HG03045 (cell line): ENCODE measurements at regions not wholly inside any gene's neighbourhood (a gene's known extent, or its start where the extent isn't known, plus 50 kb on each side); places are given as distances from the start of the nearest gene placed in this dataset.
"Not testable (repeated sequence)": the region's sequence is repeated elsewhere in the genome, so short reads cannot be mapped to it uniquely, and the experiment has no call there.

ENCODE experiments used
- ATAC-seq: cut with Tn5 transposase; IDR thresholded peaks from one replicate; pipeline ENCODE4 v1.9.1; 2021; ENCODE audit warnings: mild to moderate bottlenecking, moderate library complexity; ENCODE audit not compliant: unreplicated experiment

DNA sequence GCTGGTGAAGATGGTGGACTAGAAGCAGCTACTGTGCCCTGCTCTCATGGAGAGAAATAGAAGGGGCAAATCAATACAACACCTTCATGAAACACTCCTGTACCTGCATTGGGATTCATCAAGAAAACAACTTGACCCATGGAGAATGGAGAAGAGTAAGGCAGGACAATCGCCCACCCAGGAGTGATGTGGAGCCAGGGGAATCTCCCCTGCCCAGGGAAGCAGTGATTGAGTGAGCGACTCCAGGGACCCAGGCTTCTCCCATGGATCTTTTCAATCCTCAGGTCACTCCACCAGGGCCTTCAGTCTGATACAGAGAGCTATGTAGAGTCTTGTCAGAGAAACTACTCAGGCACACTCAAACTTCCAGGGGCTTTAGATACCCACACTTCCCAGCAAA, 161.9 kb upstream of the DYRK2 start:
- ATAC-seq, result no peak

DNA sequence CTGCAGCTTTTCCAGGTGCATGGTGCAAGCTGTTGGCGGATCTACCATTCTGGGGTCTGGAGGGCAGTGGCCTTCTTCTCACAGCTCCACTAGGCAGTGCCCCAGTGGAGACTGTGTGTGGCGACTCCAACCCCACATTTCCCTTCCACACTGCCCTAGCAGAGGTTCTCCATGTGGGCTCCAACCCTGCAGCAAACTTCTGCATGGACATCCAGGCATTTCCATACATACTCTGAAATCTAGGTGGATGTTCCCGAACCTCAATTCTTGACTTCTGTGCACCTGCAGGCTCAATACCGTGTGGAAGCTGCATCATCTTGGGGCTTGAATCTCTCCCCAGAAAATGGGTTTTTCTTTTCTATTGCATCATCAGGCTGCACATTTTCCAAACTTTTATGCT, 160.2 kb upstream of the DYRK2 start:
- ATAC-seq, result not testable (repeated sequence)

DNA sequence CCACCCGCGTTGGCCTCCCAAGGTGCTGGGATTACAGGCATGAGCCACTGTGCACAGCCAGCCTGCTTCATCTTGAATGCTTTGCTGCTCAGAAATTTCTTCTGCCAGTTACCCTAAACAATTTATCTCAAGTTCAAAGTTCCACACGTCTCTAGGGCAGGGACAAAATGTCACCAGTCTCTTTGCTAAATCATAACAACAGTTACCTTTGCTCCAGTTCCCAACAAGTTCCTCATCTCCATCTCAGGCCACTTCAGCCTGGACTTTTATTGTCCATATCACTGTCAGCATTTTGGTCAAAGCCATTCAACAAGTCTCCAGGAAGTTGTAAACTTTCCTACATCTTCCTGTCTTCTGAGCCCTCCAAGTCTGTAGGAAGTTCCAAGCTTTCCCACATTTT, 159.5 kb upstream of the DYRK2 start:
- ATAC-seq, result no peak

DNA sequence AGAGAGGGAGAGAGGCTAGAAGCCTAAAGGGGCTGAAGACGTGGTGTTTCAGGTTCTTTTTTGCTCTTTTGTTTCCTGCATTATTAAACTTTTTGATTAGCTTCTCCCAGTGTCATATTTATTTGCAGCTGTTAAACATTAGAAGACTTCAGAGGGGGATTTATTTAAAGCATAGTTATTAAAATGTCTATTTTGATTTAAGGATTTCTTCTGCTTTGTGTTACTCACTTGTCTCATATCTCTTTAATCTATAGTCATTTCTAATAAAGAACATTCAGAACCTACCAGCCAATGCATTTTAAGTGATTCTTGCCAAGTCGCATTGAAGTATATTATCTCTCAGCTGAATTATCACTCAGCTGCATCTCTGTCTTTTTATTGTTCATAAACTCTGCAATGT, 152.0 kb upstream of the DYRK2 start:
- ATAC-seq, result no peak

DNA sequence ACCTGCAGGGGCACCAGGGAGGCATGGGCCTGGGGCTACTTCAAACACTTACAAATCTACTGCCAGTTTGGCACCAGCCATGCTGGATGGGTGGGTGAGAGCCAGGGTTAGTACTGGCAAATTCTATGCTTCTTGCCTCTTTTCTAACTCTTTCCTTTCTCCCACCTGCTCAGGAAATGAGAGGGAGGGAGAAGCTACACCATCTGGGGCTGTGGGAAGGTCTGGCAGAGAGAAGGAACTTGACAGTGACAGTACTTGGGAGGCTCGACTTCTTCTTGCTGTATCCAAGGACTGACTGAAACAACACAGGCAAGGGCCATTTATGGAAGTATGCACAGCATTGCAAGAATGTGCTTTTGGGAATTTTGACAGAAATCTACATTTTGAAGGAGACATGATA, 149.6 kb upstream of the DYRK2 start:
- no peak for ATAC-seq

DNA sequence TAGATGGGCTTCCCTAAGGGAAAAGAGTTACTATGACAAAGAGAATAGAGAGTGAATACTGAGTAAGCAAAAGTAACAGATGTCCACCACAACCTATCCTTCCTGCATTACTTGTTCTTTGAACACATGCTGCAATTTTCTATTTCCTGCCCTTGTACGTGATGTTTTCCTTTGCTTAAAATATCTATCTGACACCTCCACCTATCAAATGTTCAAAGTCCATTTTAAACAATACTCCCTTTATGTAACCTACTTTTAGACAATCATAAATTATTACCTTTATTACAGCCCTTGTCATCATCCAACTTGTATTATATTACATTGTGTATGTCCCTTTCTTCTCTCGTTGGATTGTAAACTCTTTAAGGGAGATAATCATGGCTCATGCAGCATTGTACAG, 147.2 kb upstream of the DYRK2 start:
- ATAC-seq, result no peak

DNA sequence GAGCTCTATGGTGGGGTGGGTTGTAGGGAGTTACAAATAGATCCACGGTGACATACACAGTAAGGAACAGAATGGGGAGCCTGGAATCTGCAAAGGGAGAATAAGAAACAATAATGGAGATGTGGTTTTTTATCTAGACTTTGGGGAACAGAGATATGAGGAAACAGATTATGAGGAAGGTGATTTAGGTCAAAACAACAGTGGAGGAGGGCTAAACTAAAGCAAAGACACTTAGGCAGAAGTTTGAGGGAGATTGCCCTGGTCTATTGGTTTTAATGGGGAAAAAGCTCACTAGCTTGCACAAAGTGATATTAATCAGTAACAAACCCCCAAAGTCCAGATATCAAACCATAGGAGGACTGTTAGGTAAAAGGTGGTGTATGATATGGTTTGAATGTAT, 144.5 kb upstream of the DYRK2 start:
- ATAC-seq, result no peak

DNA sequence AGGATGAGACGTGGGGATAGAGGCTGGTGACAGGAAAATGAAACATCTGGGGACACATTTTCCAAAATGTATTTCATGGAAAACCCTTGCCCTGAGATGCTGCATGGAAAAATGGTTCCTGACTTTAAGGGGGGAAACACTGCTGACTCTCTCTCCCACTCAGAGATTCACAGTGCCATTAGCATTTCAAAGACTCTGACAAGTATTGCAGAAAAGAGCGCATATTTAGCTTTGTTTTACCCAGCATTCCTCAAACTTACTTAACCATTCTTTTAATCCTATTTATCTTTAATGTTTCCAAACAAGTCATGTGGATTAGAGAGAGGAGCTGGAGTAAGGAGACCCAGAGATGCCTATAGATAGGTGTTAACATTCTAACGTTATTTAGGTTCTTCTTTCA, 141.8 kb upstream of the DYRK2 start:
- ATAC-seq, result no peak

DNA sequence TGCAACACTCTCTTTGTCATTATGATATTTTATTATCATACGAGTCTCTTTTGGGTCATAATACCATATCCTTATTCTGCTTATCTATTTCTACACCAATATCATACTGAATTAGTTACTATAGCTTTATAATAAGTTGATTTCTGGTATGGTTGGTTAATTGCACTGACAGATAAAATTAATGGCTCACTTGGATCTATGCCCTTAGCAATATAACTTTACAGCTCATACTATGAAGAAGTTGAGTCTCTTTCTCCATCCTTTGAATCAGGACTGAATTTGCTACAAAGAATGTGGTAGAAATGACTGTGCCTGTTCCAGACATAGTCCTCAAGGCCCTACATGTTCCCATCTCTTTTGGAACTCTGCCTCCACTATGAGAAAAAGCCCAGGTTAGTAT, 139.7 kb upstream of the DYRK2 start:
- no peak for ATAC-seq

DNA sequence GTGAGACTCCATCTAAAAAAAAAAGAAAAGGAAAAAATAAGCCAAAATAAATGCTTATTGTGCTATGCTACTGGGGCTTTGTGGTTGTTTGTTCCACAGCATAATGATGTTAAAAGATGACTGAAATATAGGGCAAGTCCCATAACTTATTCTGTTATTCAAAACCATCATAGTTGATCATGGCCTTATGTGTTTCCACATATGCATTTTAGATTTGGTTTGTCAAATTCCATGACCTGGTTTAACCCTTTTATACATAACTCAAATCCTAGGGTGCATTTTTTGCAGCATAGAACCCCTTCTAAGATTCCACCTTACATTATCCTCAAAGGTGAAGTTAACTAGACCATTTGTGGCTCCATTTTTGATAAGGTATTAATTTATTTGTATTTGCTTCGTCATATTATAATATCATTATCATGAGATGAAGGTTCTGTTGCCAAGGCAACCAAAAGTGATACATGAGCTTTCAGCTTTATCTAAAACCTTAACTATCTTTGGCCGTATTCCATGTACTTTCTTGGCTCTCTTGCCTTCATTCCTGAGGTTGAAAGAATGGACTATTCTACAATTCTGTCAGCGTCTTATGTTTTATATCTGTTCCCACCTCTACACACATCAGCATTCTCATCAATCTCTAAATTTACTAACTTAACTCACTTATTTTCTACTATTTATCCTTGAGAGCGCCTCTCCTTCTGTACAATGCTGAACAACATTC, 138.7 kb upstream of the DYRK2 start:
- no peak for ATAC-seq

DNA sequence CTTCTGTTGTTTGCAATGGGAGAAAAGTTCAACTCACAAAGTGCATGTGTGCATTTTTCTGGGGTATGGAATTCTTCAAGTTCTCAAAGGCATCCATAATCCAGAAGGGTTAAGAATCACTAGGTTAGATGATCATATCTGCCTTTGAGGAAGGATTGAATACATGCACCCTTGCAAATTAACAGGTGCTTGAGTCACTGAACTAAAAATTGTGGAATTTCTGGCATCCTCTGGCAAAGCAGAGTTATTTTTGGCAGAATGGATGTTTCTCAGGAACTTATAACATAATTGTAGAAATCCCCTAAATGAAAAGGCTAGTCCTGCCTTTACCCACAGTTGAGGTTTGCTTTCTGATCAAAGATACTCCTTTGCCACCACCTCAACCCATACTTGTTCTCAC, 136.5 kb upstream of the DYRK2 start:
- no peak for ATAC-seq

DNA sequence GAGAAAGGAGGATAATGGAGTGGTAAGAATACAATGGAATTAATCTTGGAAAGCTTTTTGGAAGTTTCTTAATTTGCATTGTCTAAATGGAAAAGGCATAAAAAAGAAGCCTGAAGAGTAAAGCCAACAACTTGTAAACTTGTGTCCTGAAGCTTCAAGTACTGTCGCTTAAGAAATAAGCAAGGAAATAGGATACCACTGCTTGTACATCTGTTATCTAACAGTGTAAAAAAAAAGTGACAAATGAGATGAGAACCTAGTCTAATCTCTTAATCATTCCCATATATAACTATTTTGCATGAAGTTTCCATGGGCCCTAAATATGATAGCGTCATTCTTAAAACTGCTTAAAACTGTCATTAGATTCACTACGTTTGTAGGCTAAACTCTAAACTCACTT, 134.0 kb upstream of the DYRK2 start:
- no peak for ATAC-seq

DNA sequence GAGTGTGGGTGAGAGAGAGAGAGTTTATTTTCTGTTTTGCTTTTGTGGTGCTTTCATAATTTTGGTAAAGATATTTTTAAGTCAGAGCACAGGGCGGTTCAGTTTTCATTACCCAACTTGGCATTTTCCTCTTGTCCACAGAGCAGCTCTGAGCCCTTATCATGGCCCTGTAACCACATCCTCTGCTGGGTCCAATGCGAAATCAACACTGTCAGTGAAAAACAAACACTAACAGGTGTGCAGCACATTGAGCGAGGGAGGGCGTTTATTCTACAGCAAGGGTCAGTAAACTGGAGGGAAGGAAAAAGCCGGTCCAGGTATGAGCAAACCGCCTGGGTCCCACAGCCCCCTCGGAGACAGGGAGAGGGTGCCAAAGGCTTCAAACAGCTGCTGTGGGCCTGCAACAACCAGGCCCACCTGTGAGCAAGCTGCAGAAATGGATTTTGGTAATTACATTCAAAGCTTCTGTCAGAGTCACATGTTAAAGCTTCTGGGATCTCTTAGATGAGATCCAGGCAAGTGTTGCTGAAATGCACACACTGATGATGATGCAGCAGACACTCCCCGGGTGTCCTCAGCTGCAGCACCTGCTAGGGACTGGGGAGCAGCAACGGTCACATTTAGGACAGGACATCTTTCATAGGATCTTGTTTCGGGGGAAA, 132.7 kb upstream of the DYRK2 start:
- peak; percentile 94 for ATAC-seq

DNA sequence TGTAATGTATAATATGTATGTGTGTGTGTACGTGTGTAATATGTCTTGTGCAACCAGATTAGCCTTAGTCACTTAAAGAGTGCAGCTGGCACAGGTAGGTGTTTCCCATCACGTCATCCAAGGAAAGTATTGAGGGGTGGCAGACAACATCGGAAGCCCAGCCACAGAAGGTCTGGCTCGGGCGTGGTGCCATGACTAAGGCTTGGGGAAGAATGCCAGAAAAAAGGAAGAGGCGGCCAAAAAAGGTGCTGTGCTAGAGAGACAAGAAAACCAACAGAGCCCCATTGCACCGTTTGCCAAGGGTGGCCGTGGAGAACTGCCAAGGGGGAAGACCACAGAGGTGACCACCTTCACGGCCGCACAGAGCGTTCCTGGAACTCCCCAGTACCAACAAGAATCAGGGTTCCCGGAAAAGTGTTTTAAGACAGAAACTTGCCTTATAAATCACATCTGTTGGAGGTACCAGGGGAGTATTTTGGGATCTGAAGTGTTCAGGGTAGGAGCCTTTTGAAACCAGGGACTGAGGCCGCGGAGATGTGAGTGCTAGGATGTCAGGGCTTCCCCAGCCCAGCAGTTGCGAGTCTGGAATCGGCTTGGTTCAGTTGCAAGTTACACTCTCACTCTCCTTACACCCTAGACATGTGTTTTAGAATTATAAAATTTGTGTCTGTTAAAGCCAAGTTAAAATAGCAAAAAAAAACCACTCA, 131.2 kb upstream of the DYRK2 start:
- no peak for ATAC-seq

DNA sequence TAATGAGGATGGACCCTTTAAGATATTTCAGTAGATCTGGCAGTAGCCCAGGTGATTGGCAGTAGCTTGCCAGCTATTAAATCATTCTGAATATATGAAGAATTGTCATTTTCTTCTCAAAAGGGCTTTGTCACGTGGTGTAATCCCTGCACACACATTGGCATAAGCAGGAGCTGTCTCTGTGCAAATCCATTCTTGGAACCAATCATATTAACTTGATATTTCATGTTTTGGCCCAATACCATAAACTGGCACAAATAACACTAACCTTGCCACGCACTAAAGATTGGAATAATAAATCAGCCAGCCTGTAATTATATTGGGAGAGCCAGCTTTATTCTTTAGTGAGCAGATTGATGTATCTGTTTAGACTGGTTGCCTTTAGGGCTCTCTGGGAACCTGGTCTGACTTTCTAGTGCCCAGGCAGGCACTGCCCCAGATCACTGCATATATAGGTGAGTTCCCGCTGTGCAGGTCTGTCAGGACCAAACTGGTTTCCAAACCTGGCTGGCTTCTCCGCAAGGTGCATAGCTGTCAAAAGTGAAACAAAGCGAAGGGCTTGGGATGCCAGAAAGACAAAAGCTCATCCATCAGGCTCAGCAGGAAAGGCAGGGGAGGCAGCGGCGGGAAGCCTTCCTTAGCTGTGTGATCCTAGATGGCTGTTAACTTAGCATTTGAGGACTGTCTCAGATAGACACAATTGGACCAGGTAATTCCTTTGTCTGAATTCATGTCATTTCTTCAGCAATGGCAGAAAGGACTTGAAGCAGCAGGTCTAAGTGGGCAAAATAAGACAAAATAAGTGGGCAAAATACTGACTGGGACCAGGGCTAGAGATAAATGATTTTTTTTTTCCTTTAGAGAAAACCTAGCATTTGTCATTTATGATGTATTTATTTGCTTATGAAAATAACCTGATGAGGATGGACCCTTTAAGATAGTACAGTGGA, 128.8 kb upstream of the DYRK2 start:
- no peak for ATAC-seq

DNA sequence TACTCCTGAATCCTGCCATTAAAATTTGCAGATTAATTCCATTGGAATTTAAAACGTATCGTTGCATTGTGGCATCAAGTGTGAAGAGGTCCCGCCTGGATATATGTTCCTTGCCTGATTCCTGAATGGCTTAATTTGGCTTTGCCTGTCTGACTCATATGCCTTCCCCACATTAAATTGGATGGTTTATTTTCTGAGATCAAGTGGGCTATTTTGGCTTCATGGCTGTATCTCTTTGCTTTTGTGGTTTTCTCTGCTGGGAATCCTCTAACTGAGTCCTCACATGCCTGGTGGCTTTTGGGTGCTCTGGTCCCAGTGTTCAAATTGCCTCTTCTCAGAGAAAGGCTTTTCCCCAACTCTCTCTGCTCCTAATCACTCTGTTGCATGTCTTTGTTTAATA, 127.9 kb upstream of the DYRK2 start:
- no peak for ATAC-seq

DNA sequence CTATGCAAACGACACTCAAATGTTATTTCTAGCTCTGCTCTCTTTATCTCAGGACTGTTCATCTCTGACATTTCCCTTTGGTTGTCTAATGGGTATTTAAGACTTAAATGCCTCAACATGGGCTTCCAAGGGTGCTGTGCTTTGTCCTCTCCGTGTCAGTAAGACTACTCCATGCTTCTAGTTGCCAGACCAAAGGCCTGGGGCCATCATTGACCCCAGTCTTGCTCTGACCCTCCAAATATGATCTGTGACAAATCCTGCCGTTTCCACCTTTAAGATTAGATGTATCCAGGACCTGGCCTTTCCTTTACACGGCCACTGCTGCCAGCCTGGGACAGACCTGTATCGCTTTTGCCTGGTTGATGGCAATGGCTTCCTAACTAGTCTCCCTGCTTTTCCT, 126.3 kb upstream of the DYRK2 start:
- no peak for ATAC-seq

DNA sequence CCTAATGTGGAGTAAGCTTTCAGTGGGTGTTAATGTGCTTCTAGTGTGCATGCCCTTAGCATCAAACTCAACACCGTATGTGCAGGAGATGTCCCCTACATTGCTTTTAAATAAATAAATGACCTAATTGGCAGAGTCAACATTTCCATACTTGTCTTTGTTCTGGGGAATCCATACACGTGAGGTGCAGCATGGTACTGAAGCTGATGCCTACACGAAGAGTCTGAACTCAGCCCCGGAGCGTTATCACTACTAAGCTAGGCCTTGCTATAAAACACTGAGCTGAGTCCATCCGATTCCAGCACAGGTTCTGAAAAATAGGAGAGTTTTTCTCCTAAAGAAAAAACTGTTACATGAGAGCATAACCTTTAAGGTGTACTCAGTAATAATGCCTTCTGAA, 125.0 kb upstream of the DYRK2 start:
- ATAC-seq, result no peak

DNA sequence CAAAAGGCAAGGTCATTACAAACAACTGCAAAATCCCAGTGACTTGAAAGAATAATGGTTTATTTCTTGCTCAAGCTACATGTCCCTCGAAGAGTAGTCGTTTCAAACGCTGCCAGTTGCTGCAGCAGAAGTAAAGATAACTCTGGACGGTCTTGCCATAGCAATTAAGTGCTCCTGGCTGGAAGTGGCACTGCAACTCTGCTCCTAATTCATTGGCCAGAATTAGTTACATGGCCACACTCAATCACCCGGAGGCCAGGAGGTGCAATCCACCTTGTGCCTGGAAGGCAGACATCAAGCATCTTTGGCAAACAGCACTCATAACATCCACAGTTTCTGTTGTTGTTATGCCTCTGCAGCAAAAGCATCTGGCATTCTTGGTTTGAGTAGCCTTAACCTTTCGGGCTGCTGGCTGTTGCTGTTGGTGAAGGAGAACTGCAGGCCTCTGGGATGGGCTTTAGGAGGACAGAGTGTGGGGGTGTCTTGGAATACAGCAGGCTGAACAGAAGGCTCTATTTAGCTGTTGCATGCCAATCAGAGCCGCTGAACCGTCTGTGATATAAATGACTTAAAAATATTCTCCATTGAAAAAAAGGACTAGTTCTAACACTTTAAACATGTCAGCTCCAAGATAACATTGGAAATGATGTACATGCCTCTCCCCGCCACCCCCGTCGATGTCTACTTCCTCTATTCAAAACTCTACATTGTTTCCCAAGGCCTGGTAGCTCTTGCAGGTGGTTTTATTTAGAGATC, 123.5 kb upstream of the DYRK2 start:
- no peak for ATAC-seq

DNA sequence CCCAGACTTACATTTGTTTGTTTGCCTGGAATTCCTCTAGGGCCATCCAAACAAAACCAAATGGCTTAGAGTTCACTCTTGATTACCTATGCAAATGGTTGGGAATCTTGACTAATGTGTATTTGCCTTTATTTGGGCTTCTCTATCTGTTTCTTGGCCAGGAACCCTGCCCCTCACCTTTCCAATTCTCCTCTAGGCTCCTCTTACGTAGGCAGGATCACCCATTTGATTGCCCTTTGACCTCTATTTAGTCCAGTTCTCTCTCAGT, 123.0 kb upstream of the DYRK2 start:
- ATAC-seq, result no peak

DNA sequence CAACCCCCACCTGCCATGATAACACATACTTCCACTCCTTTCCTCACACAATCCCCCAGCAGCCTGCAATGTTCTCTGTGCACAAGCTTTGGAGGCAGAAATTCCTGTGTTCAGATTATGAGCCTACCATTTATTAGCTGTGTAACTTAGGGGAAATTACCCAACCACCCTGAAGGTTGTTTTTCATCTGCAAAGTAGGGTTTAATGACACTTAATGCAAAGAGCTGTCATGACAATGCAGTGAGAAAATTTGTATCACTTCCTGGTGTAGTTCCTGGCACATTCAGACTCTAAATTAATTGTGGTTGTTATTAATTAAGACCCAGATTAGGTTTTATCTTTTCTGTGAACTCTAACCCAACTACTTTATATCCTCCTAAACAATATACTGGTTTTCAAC, 122.4 kb upstream of the DYRK2 start:
- no peak for ATAC-seq
